Left colon (tissue), 2 donors: ENCODE measurements at regions not wholly inside any gene's neighbourhood (a gene's known extent, or its start where the extent isn't known, plus 50 kb on each side); places are given as distances from the start of the nearest gene placed in this dataset.
A peak's percentile ranks its signal among the peaks of the same experiment; 100 is the strongest.
"Not testable (repeated sequence)": the region's sequence is repeated elsewhere in the genome, so short reads cannot be mapped to it uniquely, and the experiment has no call there.

Experiments
- ATAC-seq: fragments of 200-7000 bp; cut with Tn5 transposase; one replicate; pipeline ENCODE4 v1.9.1; 2020; ENCODE audit warnings: mild to moderate bottlenecking, moderate library complexity
- DNase-seq, 2 donors: peaks; one replicate each; pipeline ENCODE4 v3.0.0-alpha.2; 2020
- intact Hi-C, 2 donors: fragments of 100-400 bp; cut with DNase I in 1 of 2; cut with micrococcal nuclease in 1 of 2; formaldehyde crosslinking; loops; one replicate each; pipeline versions ENCODE4 v1.11.2 to v1.14.0; 2022; cut with DNase I, micrococcal nuclease
- donor health status: DM: no; HTN: no; CAD: no.
- donor health status: DM: yes; HTN: yes; CAD: no.

DNA sequence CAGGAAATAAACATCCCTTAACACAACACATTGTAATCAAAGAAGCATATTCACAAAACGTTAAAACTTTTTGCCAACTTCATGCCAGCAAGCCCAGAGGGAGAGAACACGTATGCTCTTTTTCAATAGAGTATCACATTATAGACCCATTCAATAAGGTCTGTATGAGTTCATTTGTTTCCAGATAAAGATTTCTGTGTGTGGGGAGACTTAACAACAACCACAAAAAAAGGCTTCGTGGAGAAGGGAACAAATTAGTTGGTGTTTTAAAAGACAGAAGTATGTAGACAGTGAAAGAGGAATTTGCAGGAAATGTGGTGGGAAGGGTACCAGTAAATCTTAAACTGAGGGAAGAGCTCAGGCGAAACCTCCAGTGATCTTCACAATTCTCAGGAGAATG, 103.4 kb downstream of the SPDYE17 start:
- ATAC-seq, DNase-seq, intact Hi-C loops: not testable (repeated sequence)

- ATAC-seq, DNase-seq, intact Hi-C loops: not testable (repeated sequence)
Measured at GRCh38 chr7:76927741-76928393, 104.3 kb downstream of the SPDYE17 start.

GRCh38 chr7:76926416-76926815, 105.7 kb downstream of the SPDYE17 start:
- DNase-seq, ATAC-seq, intact Hi-C loops: not testable (repeated sequence)

- DNase-seq, intact Hi-C loops: not testable (repeated sequence)
- peak; percentile 78 for ATAC-seq
Measured at GRCh38 chr7:76924756-76925155, 107.4 kb downstream of the SPDYE17 start.

DNA sequence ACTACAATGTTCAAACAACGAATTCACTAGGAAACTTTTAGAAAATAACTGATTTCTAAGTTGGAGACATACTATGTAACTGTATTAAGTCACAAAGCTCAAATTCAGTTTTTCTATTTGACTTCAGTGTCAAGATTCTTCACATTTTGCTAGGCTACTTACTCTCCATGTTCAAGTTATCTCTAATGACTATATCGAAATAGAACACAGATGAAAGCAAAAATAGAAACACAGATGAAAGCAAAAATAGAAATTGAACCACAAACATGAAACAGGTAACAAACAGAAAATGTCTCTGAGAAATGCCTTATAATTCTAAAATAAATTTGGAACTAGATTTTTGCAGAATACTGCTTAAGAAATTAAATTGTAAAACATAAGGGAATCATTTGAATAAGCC, 113.5 kb downstream of the SPDYE17 start:
- intact Hi-C loops, DNase-seq, ATAC-seq: not testable (repeated sequence)

DNA sequence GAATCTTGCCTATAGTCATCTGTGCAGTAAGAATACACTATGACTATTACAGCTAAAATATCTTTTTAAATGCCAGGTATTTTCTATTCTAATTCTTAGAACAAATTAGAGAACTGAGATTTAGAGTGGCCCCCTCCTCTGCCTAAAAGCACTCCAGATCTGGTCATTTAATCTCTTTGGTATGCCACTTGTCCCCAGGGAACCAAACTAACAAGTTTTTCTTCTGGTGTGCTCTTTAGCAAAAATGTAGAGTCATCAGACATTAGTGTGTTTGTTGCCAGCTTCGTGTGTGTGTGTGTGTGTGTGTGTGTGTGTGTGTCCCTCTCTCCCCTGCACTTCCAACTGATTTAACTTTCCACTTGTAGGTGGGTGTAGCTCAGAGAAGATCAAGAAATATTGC, 117.8 kb downstream of the SPDYE17 start:
- DNase-seq, intact Hi-C loops, ATAC-seq: not testable (repeated sequence)

DNA sequence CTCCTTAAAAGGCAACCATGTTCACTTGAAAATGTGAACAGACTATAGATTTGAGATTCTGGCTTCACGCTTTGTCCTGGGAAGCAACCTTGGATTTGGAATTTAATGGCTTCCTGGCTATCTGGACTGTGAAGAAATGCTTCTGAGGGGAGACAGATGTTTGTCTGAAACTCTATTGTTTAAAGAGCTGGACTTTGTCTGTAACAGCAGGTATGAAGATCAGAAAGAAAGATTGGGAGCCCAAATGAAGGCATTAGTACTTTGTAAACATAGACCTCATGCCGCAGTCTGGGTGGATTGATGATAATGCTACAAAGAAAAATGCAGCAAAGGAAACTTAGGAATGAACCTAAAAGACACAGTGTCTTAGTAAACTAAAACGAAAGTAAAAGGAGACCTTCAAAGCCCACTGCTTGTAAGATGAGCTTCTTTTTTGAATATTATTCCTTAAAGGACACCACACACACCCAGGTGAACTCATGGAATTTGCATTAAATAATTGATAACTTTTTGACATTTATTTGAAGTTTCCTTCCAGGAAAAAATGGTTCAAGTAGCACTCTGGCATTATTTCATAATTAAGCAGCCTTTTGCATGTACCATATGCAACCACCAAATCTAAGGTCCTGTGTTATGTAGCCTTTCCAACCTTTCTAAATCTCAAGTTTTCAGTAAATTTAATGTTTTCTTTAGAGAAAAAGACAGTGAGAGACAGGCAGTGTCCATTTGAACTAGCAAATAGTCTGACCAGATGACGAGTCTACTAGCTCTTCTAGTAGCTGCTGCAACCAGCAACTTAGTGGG, 119.9 kb downstream of the SPDYE17 start:
- ATAC-seq, DNase-seq, intact Hi-C loops: not testable (repeated sequence)

DNA sequence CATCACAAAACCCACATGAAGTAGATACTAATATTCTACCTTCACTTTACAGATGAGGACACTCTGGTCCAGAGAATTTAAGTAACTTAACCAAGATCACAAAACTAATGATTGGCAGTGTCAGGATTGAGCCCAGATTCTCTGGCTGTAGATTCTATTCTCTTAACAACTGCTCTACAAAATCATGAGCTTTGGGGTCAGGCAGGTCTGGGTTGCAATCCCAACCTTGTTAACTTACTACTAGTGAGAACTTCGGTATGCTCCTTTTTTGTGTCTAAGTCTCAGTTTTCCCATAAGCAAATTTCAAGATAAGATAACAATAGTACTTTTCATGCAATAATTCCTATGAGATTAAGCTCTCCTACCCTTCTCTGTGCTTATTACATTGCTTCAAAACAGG, 127.5 kb downstream of the SPDYE17 start:
- intact Hi-C loops, ATAC-seq, DNase-seq: not testable (repeated sequence)

GRCh38 chr7:76901944-76902710, 130.0 kb downstream of the SPDYE17 start:
- DNase-seq, intact Hi-C loops: not testable (repeated sequence)

GRCh38 chr7:76898807-76899206, 133.4 kb downstream of the SPDYE17 start:
- ATAC-seq, intact Hi-C loops: not testable (repeated sequence)

More at GRCh38 chr7:76901944-76902710, 130.0 kb downstream of the SPDYE17 start:
- ATAC-seq: not testable (repeated sequence)

DNA sequence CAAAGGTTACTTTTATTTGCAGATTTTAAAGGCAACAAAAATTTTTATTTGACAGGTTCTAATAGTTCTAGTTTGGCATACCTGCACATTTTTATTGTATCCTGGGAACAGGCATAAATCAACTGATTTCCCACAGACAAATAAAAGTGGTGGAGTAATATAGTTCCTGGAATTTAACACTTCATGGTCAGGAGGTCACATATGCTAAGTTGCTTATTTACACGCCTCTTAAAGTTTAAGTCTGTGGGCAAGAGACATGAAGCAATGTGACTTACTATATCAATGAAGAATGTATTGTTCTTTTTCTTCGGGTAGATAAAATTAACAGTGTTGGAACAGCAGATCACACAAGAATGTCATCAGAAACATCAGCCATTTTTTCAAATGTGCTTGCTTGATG, 135.2 kb downstream of the SPDYE17 start:
- intact Hi-C loops, DNase-seq: not testable (repeated sequence)
- ATAC-seq: peak; percentile 53

More at GRCh38 chr7:76898807-76899206, 133.4 kb downstream of the SPDYE17 start:
- DNase-seq: not testable (repeated sequence)

DNA sequence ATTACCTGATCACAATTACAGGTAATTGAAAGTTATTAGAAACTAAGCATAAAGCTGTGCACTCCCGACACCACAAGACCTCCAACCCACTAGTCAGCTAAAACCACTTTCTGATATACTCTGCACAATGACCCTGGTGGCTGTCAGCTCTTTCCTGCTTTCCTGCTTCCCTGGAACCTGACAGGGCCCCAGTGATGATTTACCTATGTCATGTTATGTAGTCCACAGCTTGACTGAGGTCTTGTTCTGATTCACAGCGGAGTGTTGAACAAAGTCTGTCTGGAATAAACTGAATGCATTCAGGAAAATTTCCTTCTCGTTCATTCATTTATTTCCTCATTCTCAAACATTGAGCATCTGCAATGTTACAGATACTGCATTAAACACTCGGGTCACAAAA, 136.5 kb downstream of the SPDYE17 start:
- intact Hi-C loops, DNase-seq: not testable (repeated sequence)
- peak; percentile 60 for ATAC-seq

DNA sequence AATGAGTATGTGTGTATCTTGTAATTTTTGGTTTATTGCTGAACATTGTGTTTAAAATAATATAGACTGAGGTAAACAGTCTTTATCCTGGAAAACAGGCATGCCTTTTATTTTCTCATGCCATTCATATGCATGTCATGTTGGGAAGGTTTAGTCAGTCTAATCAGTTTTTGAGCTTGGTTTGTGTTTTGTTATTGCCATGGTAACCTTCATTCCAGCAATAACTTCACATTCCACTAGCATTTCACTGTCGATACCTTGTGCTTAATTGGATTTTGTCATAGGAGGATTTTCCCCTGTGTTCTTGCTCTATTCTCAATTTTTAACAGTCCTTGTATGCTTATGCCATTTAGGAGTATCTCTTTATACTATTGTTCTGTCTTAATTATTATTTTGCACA, 140.4 kb downstream of the SPDYE17 start:
- DNase-seq, intact Hi-C loops, ATAC-seq: not testable (repeated sequence)

- DNase-seq, intact Hi-C loops, ATAC-seq: not testable (repeated sequence)
Measured at GRCh38 chr7:76879733-76880288, 152.3 kb downstream of the SPDYE17 start.

GRCh38 chr7:76875760-76876159, 156.4 kb downstream of the SPDYE17 start:
- intact Hi-C loops, DNase-seq, ATAC-seq: not testable (repeated sequence)

GRCh38 chr7:76870504-76870808, 161.7 kb downstream of the SPDYE17 start:
- DNase-seq, ATAC-seq: not testable (repeated sequence)

DNA sequence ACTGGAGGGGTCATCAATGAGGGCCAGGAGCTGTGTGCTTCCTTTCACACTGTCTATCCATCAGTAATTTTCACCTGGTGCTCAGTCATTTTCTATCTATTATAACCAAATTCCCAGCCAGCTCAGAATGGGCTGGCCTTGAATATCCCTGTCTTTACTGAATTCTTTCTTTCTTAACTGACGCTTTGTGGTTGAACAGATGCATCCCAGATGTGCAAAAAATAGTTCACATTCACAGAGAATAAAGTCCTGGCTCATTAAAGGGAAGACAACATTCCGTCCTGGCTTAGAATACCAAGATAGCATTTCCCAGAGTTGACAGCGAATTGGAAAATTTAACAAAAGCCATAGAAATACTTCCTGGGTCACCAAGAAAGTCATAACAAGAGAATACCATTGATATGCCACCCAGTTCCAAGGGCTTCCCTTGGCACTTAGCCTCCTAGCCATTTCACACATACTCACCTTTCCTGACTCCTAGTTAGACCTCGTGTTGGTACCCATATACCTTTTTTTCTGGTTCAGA, 164.7 kb downstream of the SPDYE17 start:
- DNase-seq, ATAC-seq, intact Hi-C loops: not testable (repeated sequence)

More at GRCh38 chr7:76870504-76870808, 161.7 kb downstream of the SPDYE17 start:
- intact Hi-C loops: not testable (repeated sequence)

- DNase-seq, intact Hi-C loops, ATAC-seq: not testable (repeated sequence)
Measured at GRCh38 chr7:76863150-76863773, 168.9 kb downstream of the SPDYE17 start.
